H1 (cell line): ENCODE measurements at regions not wholly inside any gene's neighbourhood (a gene's known extent, or its start where the extent isn't known, plus 50 kb on each side); places are given as distances from the start of the nearest gene placed in this dataset.

Source experiments
- CTCF ChIA-PET: fragments of 300-600 bp; sonication (Branson Sonifier 250); formaldehyde crosslinking; loops from one replicate; lab custom pipeline; 2021; ENCODE audit not compliant: partially characterized antibody; lab: Charles Lee
- POLR2A ChIA-PET: fragments of 300-600 bp; sonication (Branson Sonifier 250); formaldehyde crosslinking; loops from one replicate; lab custom pipeline; 2021; ENCODE audit warnings: inconsistent platforms; ENCODE audit not compliant: partially characterized antibody; lab: Charles Lee
- DNase-seq, 2 experiments: peaks; one replicate each; pipeline versions ENCODE4 v3.0.0 to v3.0.0-alpha.2; 2010 to 2022; ENCODE audit warnings: low spot score in 2 of 2, low read depth in 1 of 2, mixed read lengths in 1 of 2
- FAIRE-seq: peaks from 2 replicates; lab custom pipeline; 2011; peaks lifted over from hg19 to GRCh38; lab: Jason Lieb, UNC
- H2AFZ ChIP-seq: 2 replicates; pipeline ENCODE4 v1.8.1; 2012; ENCODE audit warnings: low read length, inconsistent platforms
- H2AK5ac ChIP-seq: 2 replicates; pipeline ENCODE4 v1.6.1; 2013; ENCODE audit warnings: low read depth, low read length
- H2BK120ac ChIP-seq: replicated peaks from 2 replicates; pipeline ENCODE3; 2013; ENCODE audit warnings: low read depth, low read length, inconsistent platforms
- H2BK12ac ChIP-seq: 2 replicates; pipeline ENCODE4 v1.6.1; 2013; ENCODE audit warnings: low read depth, low read length
- H2BK15ac ChIP-seq: 2 replicates; pipeline ENCODE4 v1.6.1; 2013; ENCODE audit warnings: low read length
- H2BK20ac ChIP-seq: 2 replicates; pipeline ENCODE4 v1.6.1; 2013; ENCODE audit warnings: low read length
- H2BK5ac ChIP-seq: 2 replicates; pipeline ENCODE4 v1.6.1; 2013; ENCODE audit warnings: low read depth, low read length
- H3K14ac ChIP-seq: 2 replicates; pipeline ENCODE4 v1.6.1; 2013; ENCODE audit warnings: inconsistent platforms; ENCODE audit not compliant: insufficient read length
- H3K18ac ChIP-seq: 2 replicates; pipeline ENCODE4 v1.6.1; 2013; ENCODE audit warnings: low read length; ENCODE audit errors: extremely low read depth
- H3K23ac ChIP-seq: 2 replicates; pipeline ENCODE4 v1.6.1; 2013; ENCODE audit warnings: inconsistent platforms; ENCODE audit not compliant: insufficient read length
- H3K23me2 ChIP-seq: 2 replicates; pipeline ENCODE4 v1.6.1; 2013; ENCODE audit warnings: low read depth, low read length
- H3K27ac ChIP-seq: 2 replicates; pipeline ENCODE4 v1.6.1; 2011; ENCODE audit warnings: low read depth, low read length, inconsistent platforms
- H3K27me3 ChIP-seq, 4 experiments: replicated peaks in 1 of 4; 1 replicate in 1 of 4; 2 replicates in 3 of 4; pipeline versions ENCODE4 v1.6.1 to v1.8.1; 2011 to 2013; ENCODE audit warnings: low read length in 3 of 4, mild to moderate bottlenecking in 3 of 4, inconsistent platforms in 2 of 4, mixed read lengths in 2 of 4, moderate library complexity in 1 of 4; ENCODE audit not compliant: control insufficient read depth in 3 of 4, insufficient read depth in 3 of 4; ENCODE audit errors: extremely low read depth in 1 of 4
- H3K36me3 ChIP-seq, 4 experiments: 2 replicates each; pipeline versions ENCODE4 v1.6.1 to v1.8.1; 2011 to 2013; ENCODE audit warnings: mild to moderate bottlenecking in 4 of 4, low read length in 3 of 4, moderate library complexity in 2 of 4, control low read depth in 1 of 4, inconsistent platforms in 1 of 4; ENCODE audit not compliant: insufficient read depth in 4 of 4, control insufficient read depth in 2 of 4
- H3K4ac ChIP-seq: replicated peaks from 2 replicates; pipeline ENCODE3; 2013; ENCODE audit warnings: low read length, low read depth, mixed read lengths, inconsistent platforms; ENCODE audit not compliant: insufficient read length
- H3K4me1 ChIP-seq, 4 experiments: replicated peaks in 1 of 4; 1 replicate in 1 of 4; 2 replicates in 3 of 4; pipeline versions ENCODE4 v1.6.1 to v1.8.1; 2011 to 2013; ENCODE audit warnings: low read length in 3 of 4, inconsistent platforms in 2 of 4, mixed read lengths in 1 of 4; ENCODE audit not compliant: insufficient read depth in 4 of 4, control insufficient read depth in 3 of 4
- H3K4me2 ChIP-seq, 2 experiments: 2 replicates each; pipeline versions ENCODE4 v1.6.1 to v1.8.1; 2011 to 2013; ENCODE audit warnings: low read depth in 2 of 2, low read length in 2 of 2, control low read depth in 1 of 2, inconsistent platforms in 1 of 2, mild to moderate bottlenecking in 1 of 2; ENCODE audit not compliant: insufficient read depth in 1 of 2
- H3K4me3 ChIP-seq, 4 experiments: fragments of 200-600, 300-600 bp in 1 of 4; sonication (generic), shearing (Covaris generic), sonication (Bioruptor Twin) in 1 of 4; 2 replicates each; pipeline versions ENCODE4 v1.5.1 to v1.8.1; 2011 to 2016; ENCODE audit warnings: low read length in 4 of 4, low read depth in 3 of 4, control low read depth in 2 of 4, inconsistent platforms in 2 of 4, mild to moderate bottlenecking in 2 of 4, mixed read lengths in 1 of 4, moderate library complexity in 1 of 4; ENCODE audit not compliant: insufficient read depth in 2 of 4; ENCODE audit errors: extremely low read depth in 1 of 4
- H3K56ac ChIP-seq: replicated peaks from 2 replicates; pipeline ENCODE3; 2013; ENCODE audit warnings: low read depth, mild to moderate bottlenecking, mixed read lengths, low read length, inconsistent platforms; ENCODE audit not compliant: insufficient read length
- H3K79me1 ChIP-seq: 2 replicates; pipeline ENCODE4 v1.6.1; 2013; ENCODE audit warnings: low read depth, low read length, control low read depth
- H3K79me2 ChIP-seq, 2 experiments: 2 replicates each; pipeline versions ENCODE4 v1.6.1 to v1.8.1; 2012 to 2013; ENCODE audit warnings: low read length in 2 of 2, mild to moderate bottlenecking in 2 of 2, inconsistent platforms in 1 of 2; ENCODE audit not compliant: insufficient read depth in 2 of 2, control insufficient read depth in 1 of 2
- H3K9ac ChIP-seq, 4 experiments: replicated peaks in 1 of 4; 1 replicate in 1 of 4; 2 replicates in 3 of 4; pipeline versions ENCODE4 v1.6.1 to v1.8.1; 2011 to 2013; ENCODE audit warnings: low read depth in 3 of 4, low read length in 3 of 4, control low read depth in 2 of 4, mild to moderate bottlenecking in 2 of 4, moderate library complexity in 2 of 4, inconsistent platforms in 1 of 4; ENCODE audit errors: extremely low read depth in 1 of 4
- H3K9me3 ChIP-seq, 2 experiments: 2 replicates each; pipeline versions ENCODE4 v1.6.1 to v1.8.1; 2012 to 2013; ENCODE audit warnings: mild to moderate bottlenecking in 2 of 2, moderate library complexity in 2 of 2, control low read depth in 1 of 2, inconsistent platforms in 1 of 2, low read depth in 1 of 2, low read length in 1 of 2, mixed read lengths in 1 of 2; ENCODE audit not compliant: insufficient read depth in 2 of 2
- H4K20me1 ChIP-seq, 2 experiments: replicated peaks in 1 of 2; 2 replicates each; pipeline versions ENCODE3 to v1.8.1; 2011 to 2013; ENCODE audit warnings: inconsistent platforms in 2 of 2, low read length in 2 of 2, mild to moderate bottlenecking in 1 of 2; ENCODE audit not compliant: insufficient read depth in 2 of 2, control insufficient read depth in 1 of 2
- H4K5ac ChIP-seq: 2 replicates; pipeline ENCODE4 v1.6.1; 2013; ENCODE audit warnings: low read length, low read depth, mixed read lengths, inconsistent platforms; ENCODE audit not compliant: insufficient read length
- H4K8ac ChIP-seq: 2 replicates; pipeline ENCODE4 v1.8.0; 2013; ENCODE audit warnings: mild to moderate bottlenecking, moderate library complexity, low read length, inconsistent platforms; ENCODE audit not compliant: insufficient read depth; ENCODE audit errors: extremely low read depth
- H4K91ac ChIP-seq: replicated peaks from 2 replicates; pipeline ENCODE3; 2013; ENCODE audit warnings: low read length, mixed read lengths, inconsistent platforms; ENCODE audit not compliant: insufficient read length
- BCL11A ChIP-seq, 2 experiments: IDR thresholded peaks; one replicate each; pipeline ENCODE4 v1.6.1; 2011; ENCODE audit warnings: low read depth in 2 of 2, low read length in 2 of 2, mild to moderate bottlenecking in 2 of 2
- EZH2 ChIP-seq: fragments of 200-600 bp; sonication (generic); IDR thresholded peaks from 2 replicates; pipeline ENCODE4 v1.7.1; 2012; ENCODE audit warnings: low read depth, mild to moderate bottlenecking, moderate library complexity, low read length, inconsistent platforms; ENCODE audit not compliant: severe bottlenecking
- KDM4A ChIP-seq: IDR thresholded peaks from one replicate; pipeline ENCODE4 v1.7.1; 2012; ENCODE audit warnings: low read depth, mild to moderate bottlenecking, moderate library complexity, low read length, inconsistent platforms; ENCODE audit not compliant: severe bottlenecking
- RAD21 ChIP-seq, 2 experiments: IDR thresholded peaks in 1 of 2; conservative IDR thresholded peaks in 1 of 2; 2 replicates each; pipeline ENCODE4 v1.6.1; 2011; ENCODE audit warnings: low read depth in 2 of 2, low read length in 2 of 2, improper control_type of control experiment in 1 of 2, inconsistent platforms in 1 of 2, mild to moderate bottlenecking in 1 of 2, moderate library complexity in 1 of 2
- WGBS, 2 experiments: shearing (Covaris generic) in 1 of 2; methylation state at CpG; one replicate each; pipeline versions ENCODE4 v1.1.6 to v1.1.7; 2013 to 2015; ENCODE audit warnings: low lambda C conversion rate in 2 of 2, mixed read lengths in 2 of 2, inconsistent platforms in 1 of 2, low coverage in 1 of 2, missing lambda C conversion rate in 1 of 2; ENCODE audit not compliant: insufficient replicate concordance in 2 of 2, insufficient coverage in 1 of 2, insufficient read length in 1 of 2; ENCODE audit errors: extremely low coverage in 1 of 2, missing lambda C conversion rate in 1 of 2; 5-methylcytosine and 5-hydroxymethylcytosine counted together

DNA sequence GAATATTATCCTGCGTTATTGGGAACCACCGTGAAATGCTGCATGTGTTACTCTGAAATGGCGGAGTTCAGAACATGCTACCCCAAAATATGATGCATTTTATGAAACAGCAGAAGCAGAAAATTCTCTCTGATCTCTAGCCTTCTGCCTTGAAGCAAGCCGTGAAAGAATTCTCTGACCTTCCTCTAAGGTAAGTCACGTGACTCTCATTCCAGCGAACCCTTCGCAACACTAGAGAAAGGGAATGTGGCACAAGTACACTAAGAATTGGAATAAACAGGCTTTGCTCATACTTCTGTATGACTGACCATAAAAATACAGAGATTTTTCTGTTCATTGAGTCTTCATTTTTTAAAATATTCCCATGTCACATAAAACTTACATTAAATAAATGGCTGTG lies 805.6 kb upstream of the LRRC4C start:
- POLR2A ChIA-PET = no interaction called here
- Histone ChIP-seq H4K5ac (no peak overlapping the region), H2BK120ac (no peak overlapping the region), H3K14ac (no peak overlapping the region), H2AK5ac (no peak overlapping the region), H3K18ac (no peak overlapping the region), H2AFZ (peak overlapping the region; percentile 86), H2BK20ac (no peak overlapping the region), H2BK12ac (no peak overlapping the region), H3K4ac (no peak overlapping the region), H4K8ac (no peak overlapping the region), H3K36me3 (no peaks in the 10 kb centered on the region), H3K27ac (no peak overlapping the region), H3K23me2 (no peaks in the 10 kb centered on the region), H3K4me3 (no peak overlapping the region)
- no peak for DNase-seq
- 93% methylated on average over 7 of the region's 7 CpGs; no CpG with 5 or more reads in 1 of the 2 experiments for WGBS, 2 experiments
- no peak for FAIRE-seq
- TF ChIP-seq EZH2 (no peak), KDM4A (no peak), RAD21 (IDR thresholded peaks at IDR 0.05 in 1 of 2, conservative IDR thresholded peaks at IDR 0.05 in 1 of 2; ENCODE audit: low read depth in 2 of 2, low read length in 2 of 2) (no peak), BCL11A (IDR thresholded peaks at IDR 0.05; ENCODE audit: low read depth in 2 of 2, low read length in 2 of 2) (no peak)
- TF ChIP-seq, all 59 proteins: peak for 0
- Histone ChIP-seq H3K9ac (no peak overlapping the region), H2BK15ac (no peak overlapping the region), H4K20me1 (no peaks in the 10 kb centered on the region), H3K9me3 (no peaks in the 10 kb centered on the region), H3K4me1 (no peaks in the 10 kb centered on the region), H2BK5ac (no peak overlapping the region), H3K79me1 (no peaks in the 10 kb centered on the region), H3K56ac (no peak overlapping the region), H4K91ac (no peak overlapping the region), H3K79me2 (no peaks in the 10 kb centered on the region), H3K27me3 (no peaks in the 10 kb centered on the region), H3K23ac (no peak overlapping the region), H3K4me2 (no peak overlapping the region)
- CTCF ChIA-PET = no interaction called here
